ENCODE measurements at regions not wholly inside any gene's neighbourhood (a gene's known extent, or its start where the extent isn't known, plus 50 kb on each side); places are given as distances from the start of the nearest gene placed in this dataset.
A peak's percentile ranks its signal among the peaks of the same experiment; 100 is the strongest.
"Not testable (repeated sequence)": the region's sequence is repeated elsewhere in the genome, so short reads cannot be mapped to it uniquely, and the experiment has no call there.

GRCh38 chr17:68103148-68103547, 67.6 kb downstream of the KPNA2 start:
- DNase-seq (ENCODE audit: low spot score) = no peak
- H3K36me3 ChIP-seq = no peaks in the 10 kb centered on the region
- TF ChIP-seq, protein P1, sequence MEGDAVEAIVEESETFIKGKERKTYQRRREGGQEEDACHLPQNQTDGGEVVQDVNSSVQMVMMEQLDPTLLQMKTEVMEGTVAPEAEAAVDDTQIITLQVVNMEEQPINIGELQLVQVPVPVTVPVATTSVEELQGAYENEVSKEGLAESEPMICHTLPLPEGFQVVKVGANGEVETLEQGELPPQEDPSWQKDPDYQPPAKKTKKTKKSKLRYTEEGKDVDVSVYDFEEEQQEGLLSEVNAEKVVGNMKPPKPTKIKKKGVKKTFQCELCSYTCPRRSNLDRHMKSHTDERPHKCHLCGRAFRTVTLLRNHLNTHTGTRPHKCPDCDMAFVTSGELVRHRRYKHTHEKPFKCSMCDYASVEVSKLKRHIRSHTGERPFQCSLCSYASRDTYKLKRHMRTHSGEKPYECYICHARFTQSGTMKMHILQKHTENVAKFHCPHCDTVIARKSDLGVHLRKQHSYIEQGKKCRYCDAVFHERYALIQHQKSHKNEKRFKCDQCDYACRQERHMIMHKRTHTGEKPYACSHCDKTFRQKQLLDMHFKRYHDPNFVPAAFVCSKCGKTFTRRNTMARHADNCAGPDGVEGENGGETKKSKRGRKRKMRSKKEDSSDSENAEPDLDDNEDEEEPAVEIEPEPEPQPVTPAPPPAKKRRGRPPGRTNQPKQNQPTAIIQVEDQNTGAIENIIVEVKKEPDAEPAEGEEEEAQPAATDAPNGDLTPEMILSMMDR (IDR thresholded peaks at IDR 0.05) = no peak
- peak overlapping the region; percentile 65 to 91 for H3K4me3 ChIP-seq
- H3K9me3 ChIP-seq = peaks cover 0 to under 1% of the 10 kb centered on the region in 2 donors
- H3K27me3 ChIP-seq = no peaks in the 10 kb centered on the region
- H3K4me1 ChIP-seq = peaks cover 0 to 37% of the 10 kb centered on the region in 2 donors
- H3K27ac ChIP-seq = peak overlapping the region; percentile 88 to 98

GRCh38 chr17:68106085-68106484, 70.5 kb downstream of the KPNA2 start:
- Histone ChIP-seq H3K36me3 (no peaks in the 10 kb centered on the region), H3K4me3 (no peak overlapping the region), H3K4me1 (peaks cover 0 to 33% of the 10 kb centered on the region in 2 donors), H3K9me3 (peaks cover 0 to 6% of the 10 kb centered on the region in 2 donors), H3K27me3 (no peaks in the 10 kb centered on the region), H3K27ac (no peak overlapping the region)
- TF ChIP-seq, protein P1 (IDR thresholded peaks at IDR 0.05) = no peak
- DNase-seq (ENCODE audit: low spot score) = no peak

GRCh38 chr17:68107373-68107772, 71.8 kb downstream of the KPNA2 start:
- Histone ChIP-seq H3K9me3 (peaks cover 0 to 6% of the 10 kb centered on the region in 2 donors), H3K27me3 (no peaks in the 10 kb centered on the region), H3K4me3 (no peak overlapping the region), H3K27ac (peak overlapping the region; percentile 16 to 42), H3K36me3 (no peaks in the 10 kb centered on the region), H3K4me1 (peaks cover 0 to 30% of the 10 kb centered on the region in 2 donors)
- DNase-seq (ENCODE audit: low spot score) = no peak
- TF ChIP-seq, protein P1 (IDR thresholded peaks at IDR 0.05) = no peak

DNA sequence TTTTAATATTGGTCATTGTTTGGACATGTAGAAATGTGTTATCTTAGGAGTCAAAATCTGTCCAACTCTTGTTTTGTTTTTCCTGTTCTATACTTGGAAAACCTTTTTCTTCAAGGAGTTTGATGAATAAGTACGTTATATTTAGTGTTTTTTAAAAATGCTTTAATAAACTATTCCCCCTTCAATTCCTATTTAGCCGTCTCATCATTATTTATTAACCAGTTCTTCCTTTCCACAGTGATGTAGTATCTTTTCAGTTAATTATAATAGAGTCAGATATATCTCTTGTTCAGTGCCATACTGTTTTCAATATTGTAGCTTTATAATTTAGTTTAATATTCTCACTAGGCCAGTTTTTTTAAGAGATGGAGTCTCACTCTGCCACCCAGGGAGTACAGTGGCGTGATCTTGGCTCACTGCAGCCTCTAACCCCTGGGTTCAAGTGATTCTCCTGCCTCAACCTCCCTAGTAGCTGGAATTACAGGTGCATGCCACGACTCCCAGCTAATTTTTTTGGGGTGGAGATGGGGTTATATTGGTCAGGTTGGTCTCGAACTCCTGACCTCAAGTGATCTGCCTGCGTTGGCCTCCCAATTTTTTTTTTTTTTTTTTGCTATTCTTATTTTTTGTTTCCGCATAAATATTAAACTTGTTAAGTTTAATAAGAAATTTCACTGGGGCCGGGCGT, 72.9 kb downstream of the KPNA2 start:
- Histone ChIP-seq H3K4me3 (no peak overlapping the region), H3K9me3 (peaks cover 0 to 6% of the 10 kb centered on the region in 2 donors), H3K27ac (no peak overlapping the region), H3K4me1 (peaks cover 0 to 22% of the 10 kb centered on the region in 2 donors), H3K27me3 (no peaks in the 10 kb centered on the region), H3K36me3 (no peaks in the 10 kb centered on the region)
- DNase-seq (ENCODE audit: low spot score) = no peak
- TF ChIP-seq, protein P1 (IDR thresholded peaks at IDR 0.05) = no peak

- H3K27ac ChIP-seq, H3K4me3 ChIP-seq: not testable (repeated sequence)
Observed at GRCh38 chr17:68109404-68109803, 73.9 kb downstream of the KPNA2 start.

DNA sequence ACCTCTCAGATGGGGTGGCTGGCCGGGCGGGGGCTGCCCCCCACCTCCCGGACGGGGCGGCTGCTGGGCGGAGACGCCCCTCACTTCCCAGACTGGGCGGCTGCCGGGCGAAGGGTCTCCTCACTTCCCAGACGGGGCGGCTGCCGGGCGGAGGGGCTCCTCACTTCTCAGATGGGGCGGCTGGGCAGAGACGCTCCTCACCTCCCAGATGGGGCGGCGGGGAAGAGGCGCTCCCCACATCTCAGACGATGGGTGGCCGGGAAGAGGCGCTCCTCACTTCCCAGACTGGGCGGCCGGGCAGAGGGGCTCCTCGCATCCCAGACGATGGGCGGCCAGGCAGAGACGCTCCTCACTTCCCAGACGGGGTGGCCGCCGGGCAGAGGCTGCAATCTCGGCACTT, 80.7 kb downstream of the KPNA2 start:
- H3K27me3 ChIP-seq; H3K4me3 ChIP-seq; H3K4me1 ChIP-seq; H3K9me3 ChIP-seq; H3K27ac ChIP-seq; DNase-seq (ENCODE audit: low spot score): not testable (repeated sequence)
- H3K36me3 ChIP-seq = peaks cover 38% of the 10 kb centered on the region

More at GRCh38 chr17:68109404-68109803, 73.9 kb downstream of the KPNA2 start:
- H3K9me3 ChIP-seq; DNase-seq (ENCODE audit: low spot score); H3K36me3 ChIP-seq; H3K27me3 ChIP-seq: not testable (repeated sequence)
- H3K4me1 ChIP-seq = peaks cover 0 to 21% of the 10 kb centered on the region in 2 donors

GRCh38 chr17:68122587-68122986, 87.1 kb downstream of the KPNA2 start:
- no peak for DNase-seq (ENCODE audit: low spot score)
- no peaks in the 10 kb centered on the region for H3K9me3 ChIP-seq
- no peaks in the 10 kb centered on the region for H3K4me1 ChIP-seq
- TF ChIP-seq, protein P1 (IDR thresholded peaks at IDR 0.05) = no peak
- no peak overlapping the region for H3K4me3 ChIP-seq
- H3K36me3 ChIP-seq = peaks cover 38% of the 10 kb centered on the region
- no peaks in the 10 kb centered on the region for H3K27me3 ChIP-seq
- no peak overlapping the region for H3K27ac ChIP-seq

All from right atrium auricular region (tissue), 2 donors.